HG02970 (cell line): ENCODE measurements at regions not wholly inside any gene's neighbourhood (a gene's known extent, or its start where the extent isn't known, plus 50 kb on each side); places are given as distances from the start of the nearest gene placed in this dataset.

Experiments used
- ATAC-seq: cut with Tn5 transposase; IDR thresholded peaks from one replicate; pipeline ENCODE4 v1.9.1; 2021; ENCODE audit warnings: mild to moderate bottlenecking, moderate library complexity, moderate number of reproducible peaks; ENCODE audit not compliant: unreplicated experiment, low FRiP score

GRCh38 chr13:47027780-47028437, 131.1 kb upstream of the HTR2A start:
- ATAC-seq: no peak

- ATAC-seq: no peak
Observed at GRCh38 chr13:47025791-47026447, 129.1 kb upstream of the HTR2A start.

- no peak for ATAC-seq
Observed at GRCh38 chr13:47019977-47020376, 123.1 kb upstream of the HTR2A start.

GRCh38 chr13:47017476-47017875, 120.6 kb upstream of the HTR2A start:
- no peak for ATAC-seq

GRCh38 chr13:47008318-47008717, 111.5 kb upstream of the HTR2A start:
- ATAC-seq: no peak

GRCh38 chr13:47005756-47006414, 109.0 kb upstream of the HTR2A start:
- ATAC-seq: no peak

- no peak for ATAC-seq
Observed at GRCh38 chr13:47004540-47004939, 107.7 kb upstream of the HTR2A start.

GRCh38 chr13:47004027-47004426, 107.2 kb upstream of the HTR2A start:
- ATAC-seq: no peak

- no peak for ATAC-seq
Observed at GRCh38 chr13:47000165-47000564, 103.3 kb upstream of the HTR2A start.

GRCh38 chr13:46996316-46997030, 99.6 kb upstream of the HTR2A start:
- no peak for ATAC-seq

GRCh38 chr13:46995874-46996273, 99.0 kb upstream of the HTR2A start:
- ATAC-seq: peak; percentile 75

GRCh38 chr13:46994492-46994891, 97.6 kb upstream of the HTR2A start:
- no peak for ATAC-seq

- ATAC-seq: no peak
Observed at GRCh38 chr13:46992383-46992952, 95.6 kb upstream of the HTR2A start.

- peak; percentile 70 for ATAC-seq
Observed at GRCh38 chr13:46983881-46984280, 87.0 kb upstream of the HTR2A start.

- ATAC-seq: peak; percentile 79
Observed at GRCh38 chr13:46982856-46983582, 86.2 kb upstream of the HTR2A start.

GRCh38 chr13:46975173-46975572, 78.3 kb upstream of the HTR2A start:
- ATAC-seq: no peak

GRCh38 chr13:46968450-46968849, 71.6 kb upstream of the HTR2A start:
- no peak for ATAC-seq

- no peak for ATAC-seq
Observed at GRCh38 chr13:46964789-46965527, 68.1 kb upstream of the HTR2A start.

- ATAC-seq: no peak
Observed at GRCh38 chr13:46963904-46964303, 67.1 kb upstream of the HTR2A start.
